Ascending aorta (tissue), 2 donors: ENCODE measurements at regions not wholly inside any gene's neighbourhood (a gene's known extent, or its start where the extent isn't known, plus 50 kb on each side); places are given as distances from the start of the nearest gene placed in this dataset.

Experiments used
- DNase-seq, 2 donors: peaks; one replicate each; pipeline ENCODE4 v3.0.0-alpha.2; 2019; ENCODE audit warnings: low spot score in 2 of 2
- H3K27ac ChIP-seq, 2 donors: fragments of 200-600 bp; sonication (generic); one replicate each; pipeline ENCODE4 v1.5.1; 2016 to 2017; ENCODE audit warnings: mild to moderate bottlenecking in 1 of 2
- H3K27me3 ChIP-seq: fragments of 200-600 bp; sonication (generic); one replicate; pipeline ENCODE4 v1.5.1; 2017
- H3K36me3 ChIP-seq, 2 donors: fragments of 200-600 bp; sonication (generic); one replicate each; pipeline ENCODE4 v1.5.1; 2016
- H3K4me1 ChIP-seq, 2 donors: fragments of 200-600 bp; sonication (generic); one replicate each; pipeline ENCODE4 v1.5.1; 2016 to 2017; ENCODE audit warnings: mild to moderate bottlenecking in 1 of 2
- H3K4me3 ChIP-seq, 2 donors: fragments of 200-600 bp; sonication (generic); one replicate each; pipeline ENCODE4 v1.5.1; 2016 to 2017; ENCODE audit warnings: mild to moderate bottlenecking in 1 of 2
- H3K9me3 ChIP-seq, 2 donors: fragments of 200-600 bp; sonication (generic); one replicate each; pipeline ENCODE4 v1.5.1; 2016
- CTCF ChIP-seq, 3 experiments: fragments of 200-600 bp in 2 of 3; fragments of 450-650 bp in 1 of 3; sonication (generic) in 2 of 3; IDR thresholded peaks; one replicate each; pipeline ENCODE4 v1.5.1; 2016 to 2019; ENCODE audit warnings: antibody characterized with exemption in 3 of 3, mild to moderate bottlenecking in 1 of 3, moderate library complexity in 1 of 3
- intact Hi-C: fragments of 100-400 bp; cut with DNase I; formaldehyde crosslinking; loops from one replicate; pipeline ENCODE4 v1.15.1; 2023

GRCh38 chr16:65843941-65844340 is 522.5 kb upstream of the CDH5 start:
- H3K36me3 ChIP-seq, result no peaks in the 10 kb centered on the region
- H3K9me3 ChIP-seq, result no peaks in the 10 kb centered on the region

GRCh38 chr16:65842067-65842466 is 524.4 kb upstream of the CDH5 start:
- no peaks in the 10 kb centered on the region for H3K27me3 ChIP-seq
- TF ChIP-seq CTCF (IDR thresholded peaks at IDR 0.05), result no peak
- H3K4me1 ChIP-seq, result no peaks in the 10 kb centered on the region
- intact Hi-C loops, result no loop called here
- no peak overlapping the region for H3K4me3 ChIP-seq
- no peak for DNase-seq
- H3K36me3 ChIP-seq, result no peaks in the 10 kb centered on the region
- H3K27ac ChIP-seq, result no peak overlapping the region
- H3K9me3 ChIP-seq, result no peaks in the 10 kb centered on the region

More at GRCh38 chr16:65843941-65844340, 522.5 kb upstream of the CDH5 start:
- H3K27ac ChIP-seq, result no peak overlapping the region
- DNase-seq, result no peak
- H3K4me1 ChIP-seq, result no peaks in the 10 kb centered on the region
- intact Hi-C loops, result no loop called here
- TF ChIP-seq CTCF (IDR thresholded peaks at IDR 0.05), result no peak
- H3K4me3 ChIP-seq, result no peak overlapping the region
- no peaks in the 10 kb centered on the region for H3K27me3 ChIP-seq

GRCh38 chr16:65838001-65838400 is 528.5 kb upstream of the CDH5 start:
- intact Hi-C loops, result no loop called here
- no peak for TF ChIP-seq CTCF (IDR thresholded peaks at IDR 0.05)
- DNase-seq, result no peak
- Histone ChIP-seq H3K27me3 (no peaks in the 10 kb centered on the region), H3K4me3 (no peak overlapping the region), H3K27ac (no peak overlapping the region), H3K4me1 (no peaks in the 10 kb centered on the region), H3K9me3 (no peaks in the 10 kb centered on the region), H3K36me3 (no peaks in the 10 kb centered on the region)

- intact Hi-C loops, result no loop called here
- no peak for DNase-seq
- Histone ChIP-seq H3K4me3 (no peak overlapping the region), H3K9me3 (no peaks in the 10 kb centered on the region), H3K4me1 (no peaks in the 10 kb centered on the region), H3K27me3 (no peaks in the 10 kb centered on the region), H3K36me3 (no peaks in the 10 kb centered on the region), H3K27ac (no peak overlapping the region)
- no peak for TF ChIP-seq CTCF (IDR thresholded peaks at IDR 0.05)
Observed at GRCh38 chr16:65837464-65837863, 529.0 kb upstream of the CDH5 start.

- no peak for TF ChIP-seq CTCF (IDR thresholded peaks at IDR 0.05)
- Histone ChIP-seq H3K27ac (no peak overlapping the region), H3K4me1 (no peaks in the 10 kb centered on the region), H3K27me3 (no peaks in the 10 kb centered on the region), H3K9me3 (no peaks in the 10 kb centered on the region), H3K36me3 (no peaks in the 10 kb centered on the region), H3K4me3 (no peak overlapping the region)
- intact Hi-C loops, result no loop called here
- no peak for DNase-seq
Observed at GRCh38 chr16:65834688-65835087, 531.8 kb upstream of the CDH5 start.

- TF ChIP-seq CTCF (IDR thresholded peaks at IDR 0.05), result no peak
Observed at GRCh38 chr16:65833171-65833871, 533.2 kb upstream of the CDH5 start.

More at GRCh38 chr16:65833171-65833871, 533.2 kb upstream of the CDH5 start:
- no peaks in the 10 kb centered on the region for H3K36me3 ChIP-seq
- H3K9me3 ChIP-seq, result no peaks in the 10 kb centered on the region
- no peak overlapping the region for H3K27ac ChIP-seq
- no peaks in the 10 kb centered on the region for H3K4me1 ChIP-seq
- DNase-seq, result no peak
- no peaks in the 10 kb centered on the region for H3K27me3 ChIP-seq
- intact Hi-C loops, result no loop called here
- no peak overlapping the region for H3K4me3 ChIP-seq
